ENCODE measurements at regions not wholly inside any gene's neighbourhood (a gene's known extent, or its start where the extent isn't known, plus 50 kb on each side); places are given as distances from the start of the nearest gene placed in this dataset.
"Not testable (repeated sequence)": the region's sequence is repeated elsewhere in the genome, so short reads cannot be mapped to it uniquely, and the experiment has no call there.

- no peak overlapping the region for H3K27ac ChIP-seq
- TF ChIP-seq, protein P1, sequence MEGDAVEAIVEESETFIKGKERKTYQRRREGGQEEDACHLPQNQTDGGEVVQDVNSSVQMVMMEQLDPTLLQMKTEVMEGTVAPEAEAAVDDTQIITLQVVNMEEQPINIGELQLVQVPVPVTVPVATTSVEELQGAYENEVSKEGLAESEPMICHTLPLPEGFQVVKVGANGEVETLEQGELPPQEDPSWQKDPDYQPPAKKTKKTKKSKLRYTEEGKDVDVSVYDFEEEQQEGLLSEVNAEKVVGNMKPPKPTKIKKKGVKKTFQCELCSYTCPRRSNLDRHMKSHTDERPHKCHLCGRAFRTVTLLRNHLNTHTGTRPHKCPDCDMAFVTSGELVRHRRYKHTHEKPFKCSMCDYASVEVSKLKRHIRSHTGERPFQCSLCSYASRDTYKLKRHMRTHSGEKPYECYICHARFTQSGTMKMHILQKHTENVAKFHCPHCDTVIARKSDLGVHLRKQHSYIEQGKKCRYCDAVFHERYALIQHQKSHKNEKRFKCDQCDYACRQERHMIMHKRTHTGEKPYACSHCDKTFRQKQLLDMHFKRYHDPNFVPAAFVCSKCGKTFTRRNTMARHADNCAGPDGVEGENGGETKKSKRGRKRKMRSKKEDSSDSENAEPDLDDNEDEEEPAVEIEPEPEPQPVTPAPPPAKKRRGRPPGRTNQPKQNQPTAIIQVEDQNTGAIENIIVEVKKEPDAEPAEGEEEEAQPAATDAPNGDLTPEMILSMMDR (conservative IDR thresholded peaks at IDR 0.05) = no peak
- TF ChIP-seq ZFX (IDR thresholded peaks at IDR 0.05) = no peak
Observed at GRCh38 chr2:95730813-95731212, 139.0 kb downstream of the TRIM43 start.

DNA sequence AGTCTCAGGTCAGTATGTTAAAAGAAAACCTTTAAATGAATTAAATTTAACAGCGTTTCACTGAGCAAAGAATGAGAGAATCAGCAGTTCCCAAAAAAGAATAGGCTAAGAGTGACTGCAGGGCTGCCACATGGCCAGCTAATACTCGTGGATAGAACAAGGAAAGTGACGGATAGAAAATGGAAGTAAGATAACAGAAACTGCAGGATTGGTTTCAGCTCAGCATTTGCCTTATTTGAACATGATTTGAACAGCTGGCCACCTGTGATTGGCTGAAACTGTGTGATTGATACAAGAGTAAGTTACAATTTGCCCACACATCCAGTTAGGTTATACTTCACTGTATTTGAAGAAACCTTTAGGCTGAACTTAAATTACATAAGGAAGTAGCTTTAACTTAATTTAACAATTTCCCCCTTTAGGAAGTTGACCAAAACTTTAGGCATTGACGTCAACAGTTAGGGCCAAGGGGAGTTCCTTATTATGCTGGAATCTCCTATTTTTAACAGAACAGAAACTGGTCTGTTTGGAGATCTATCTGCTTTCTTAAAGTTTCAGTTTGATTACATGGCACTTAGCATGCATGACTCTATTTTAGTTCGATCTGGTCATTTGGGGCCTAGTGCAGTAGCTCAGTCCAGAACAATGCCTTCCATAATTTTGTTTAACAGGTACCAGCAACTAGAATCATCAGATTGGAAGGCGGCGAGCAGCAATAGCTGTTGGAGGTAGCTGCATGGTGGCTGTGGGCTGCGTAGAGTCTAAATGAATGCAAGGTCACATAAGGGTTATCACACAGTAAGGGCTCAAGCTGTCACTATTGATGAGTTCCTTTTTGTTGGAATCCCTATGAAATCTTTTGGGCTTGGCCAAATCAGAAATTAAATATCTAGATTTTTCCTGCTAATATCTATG lies 143.4 kb downstream of the TRIM43 start:
- H3K27ac ChIP-seq = no peak overlapping the region
- no peak for TF ChIP-seq ZFX (IDR thresholded peaks at IDR 0.05)
- TF ChIP-seq, protein P1 (conservative IDR thresholded peaks at IDR 0.05) = no peak

- no peak overlapping the region for H3K27ac ChIP-seq
- TF ChIP-seq, protein P1 (conservative IDR thresholded peaks at IDR 0.05) = no peak
- TF ChIP-seq ZFX (IDR thresholded peaks at IDR 0.05) = no peak
Observed at GRCh38 chr2:95738301-95738700, 146.5 kb downstream of the TRIM43 start.

- not testable (repeated sequence) for H3K27ac ChIP-seq
Observed at GRCh38 chr2:95752126-95752525, 160.3 kb downstream of the TRIM43 start.

GRCh38 chr2:95753812-95754211 lies 162.0 kb downstream of the TRIM43 start:
- H3K27ac ChIP-seq = not testable (repeated sequence)

DNA sequence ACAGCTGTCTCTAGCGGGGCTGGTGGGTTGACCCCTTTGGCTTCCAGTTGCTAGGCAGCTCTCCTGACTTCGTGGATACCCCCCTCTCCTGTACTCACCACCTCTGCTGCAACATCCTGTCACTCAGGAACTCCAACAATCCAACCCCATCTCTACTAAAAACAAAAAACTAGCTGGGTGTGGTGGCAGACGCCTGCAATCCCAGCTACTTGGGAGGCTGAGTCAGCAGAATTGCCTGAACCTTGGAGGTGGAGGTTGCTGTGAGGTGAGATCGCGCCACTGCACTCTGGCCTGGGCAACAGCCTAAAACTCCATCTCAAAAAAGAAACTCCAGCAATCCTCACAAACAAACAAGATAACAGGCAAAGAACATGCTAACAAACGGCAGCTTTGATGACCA lies 162.4 kb downstream of the TRIM43 start:
- not testable (repeated sequence) for H3K27ac ChIP-seq

DNA sequence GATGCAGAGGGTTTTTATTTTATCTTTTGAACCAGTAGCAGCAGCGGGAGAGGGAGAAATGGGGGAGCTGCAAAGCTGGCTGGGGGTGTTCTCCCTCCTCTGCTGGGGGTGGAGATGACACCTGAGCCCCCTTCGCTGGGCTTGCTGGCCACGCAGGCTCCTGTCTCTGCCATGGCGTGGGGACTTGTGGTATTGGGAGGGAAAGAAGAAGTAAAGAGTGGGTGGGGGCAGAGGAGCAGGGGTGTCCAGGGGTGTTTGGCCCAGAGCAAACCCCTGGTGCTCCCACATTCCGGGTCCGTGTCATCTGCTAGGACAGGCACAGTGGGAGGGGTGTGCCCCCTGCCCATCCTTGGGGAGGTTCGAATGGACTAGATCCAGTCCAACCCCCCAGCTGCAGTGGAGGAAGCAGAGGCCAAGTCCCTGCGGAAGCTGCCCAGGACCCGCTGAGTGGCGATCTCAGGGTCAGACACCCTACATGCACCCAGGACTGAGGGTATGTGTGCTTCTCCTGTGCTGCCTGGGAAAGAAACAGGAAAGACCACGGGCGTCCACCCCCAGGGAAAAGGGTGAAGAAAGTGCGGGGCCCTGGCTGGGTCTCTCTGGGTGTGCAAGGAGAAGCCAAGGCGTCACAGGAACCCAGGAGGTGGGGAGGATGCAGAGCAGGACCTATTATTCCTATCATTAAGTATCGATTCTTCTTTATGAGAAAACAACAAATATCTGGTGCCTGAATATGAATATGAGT lies 163.2 kb downstream of the TRIM43 start:
- not testable (repeated sequence) for H3K27ac ChIP-seq

DNA sequence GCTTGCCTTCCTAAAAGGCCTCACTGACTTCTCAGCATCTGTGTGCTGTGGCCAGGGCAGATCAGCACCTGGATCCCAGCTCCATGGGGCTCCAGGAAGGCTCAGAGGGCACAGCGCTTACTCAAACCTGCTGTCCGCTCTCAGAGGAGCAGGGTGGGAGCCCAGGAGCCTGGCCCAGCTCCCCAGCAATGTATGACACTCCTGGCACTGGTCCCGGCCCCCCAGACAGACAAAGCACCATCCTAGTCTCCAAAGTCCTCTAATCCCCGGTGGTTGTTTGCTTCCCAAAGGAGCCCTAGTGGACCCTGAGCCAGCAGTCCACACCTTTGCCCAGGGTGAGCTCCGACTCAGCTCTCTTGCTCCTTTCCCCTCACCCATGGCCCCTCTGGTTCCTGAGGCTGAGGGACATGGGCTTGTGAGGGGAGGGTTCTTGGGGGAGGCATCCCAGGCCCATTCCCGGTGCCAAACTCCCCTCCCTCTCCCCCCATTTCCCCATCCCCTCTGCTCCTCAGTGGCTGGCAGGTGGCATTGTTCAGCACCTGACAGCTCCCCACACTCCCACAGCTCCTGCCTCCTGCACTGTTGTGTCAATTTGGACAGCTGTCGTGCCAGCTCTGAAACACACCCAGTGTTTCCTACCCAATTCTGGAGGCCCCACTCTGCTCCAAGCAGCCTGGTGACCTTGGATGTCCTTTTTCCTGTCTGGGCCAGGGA lies 164.3 kb downstream of the TRIM43 start:
- H3K27ac ChIP-seq = not testable (repeated sequence)

DNA sequence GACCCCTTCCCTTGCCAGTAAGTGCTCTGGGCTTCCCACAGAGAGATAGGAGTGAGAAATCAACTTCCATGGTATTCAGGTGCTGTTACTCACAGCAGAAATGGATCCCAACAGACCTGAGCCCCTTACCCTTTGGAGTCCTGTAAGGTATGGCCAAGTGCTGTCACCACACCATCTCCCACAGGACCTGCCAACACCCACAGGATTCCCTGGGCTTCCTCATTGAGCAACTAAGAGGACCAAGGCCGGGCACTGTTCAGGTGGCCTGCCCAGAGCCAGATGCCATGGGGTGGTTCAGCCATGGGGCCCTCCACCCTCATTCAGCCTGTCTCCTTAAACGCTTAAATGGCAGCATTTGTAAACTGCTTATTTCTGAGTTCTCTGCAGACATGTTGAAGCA lies 166.2 kb downstream of the TRIM43 start:
- H3K27ac ChIP-seq = no peak overlapping the region
- TF ChIP-seq, protein P1 (conservative IDR thresholded peaks at IDR 0.05) = no peak
- TF ChIP-seq ZFX (IDR thresholded peaks at IDR 0.05) = no peak
